ENCODE measurements at regions not wholly inside any gene's neighbourhood (a gene's known extent, or its start where the extent isn't known, plus 50 kb on each side); places are given as distances from the start of the nearest gene placed in this dataset.
A peak's percentile ranks its signal among the peaks of the same experiment; 100 is the strongest.

- Mint-ChIP-seq H3K36me3 (no peaks in the 10 kb centered on the region), H3K4me3 (no peak overlapping the region), H3K9me3 (no peaks in the 10 kb centered on the region), H3K27me3 (ENCODE audit: low read depth) (no peaks in the 10 kb centered on the region), H3K27ac (no peak overlapping the region), H3K4me1 (peaks cover 46% of the 10 kb centered on the region)
- ChIA-PET POLR2A (no interaction called here), CTCF (no interaction called here)
- TF ChIP-seq STAT6 (CRISPR knock-in tag; conservative IDR thresholded peaks at IDR 0.05; ENCODE audit: low read depth) (no peak), RELA (CRISPR knock-in tag; IDR thresholded peaks at IDR 0.05; ENCODE audit: borderline replicate concordance) (no peak), OVOL2 (CRISPR knock-in tag; IDR thresholded peaks at IDR 0.05; ENCODE audit: borderline replicate concordance) (no peak), IRF1 (CRISPR knock-in tag; IDR thresholded peaks at IDR 0.05) (no peak), E2F5 (CRISPR knock-in tag; IDR thresholded peaks at IDR 0.05) (no peak), CDX4 (CRISPR knock-in tag; IDR thresholded peaks at IDR 0.05; ENCODE audit: borderline replicate concordance) (no peak), GTF2I (CRISPR knock-in tag; conservative IDR thresholded peaks at IDR 0.05) (no peak), ZNF671 (CRISPR knock-in tag; IDR thresholded peaks at IDR 0.05) (no peak)
- ATAC-seq (no peak), DNase-seq (ENCODE audit: low spot score) (no peak)
These were observed 170.9 kb upstream of the KLF3 start for GRCh38 chr4:38493066-38493465.

GRCh38 chr4:38495446-38495845 is 168.6 kb upstream of the KLF3 start:
- CTCF ChIA-PET, result no interaction called here
- POLR2A ChIA-PET, result no interaction called here
- ATAC-seq, result peak; percentile 85
- no peaks in the 10 kb centered on the region for H3K9me3 Mint-ChIP-seq
- H3K27me3 Mint-ChIP-seq (ENCODE audit: low read depth), result no peaks in the 10 kb centered on the region
- no peaks in the 10 kb centered on the region for H3K36me3 Mint-ChIP-seq
- no peak for TF ChIP-seq STAT6 (CRISPR knock-in tag; conservative IDR thresholded peaks at IDR 0.05; ENCODE audit: low read depth)
- no peak for TF ChIP-seq PREB (CRISPR knock-in tag; IDR thresholded peaks at IDR 0.05; ENCODE audit: borderline replicate concordance)
- H3K27ac Mint-ChIP-seq, result no peak overlapping the region
- no peak overlapping the region for H3K4me3 Mint-ChIP-seq
- peaks cover 24% of the 10 kb centered on the region for H3K4me1 Mint-ChIP-seq
- DNase-seq (ENCODE audit: low spot score), result peak; percentile 31

- Mint-ChIP-seq H3K27me3 (ENCODE audit: low read depth) (no peaks in the 10 kb centered on the region), H3K36me3 (no peaks in the 10 kb centered on the region), H3K4me3 (no peak overlapping the region), H3K9me3 (no peaks in the 10 kb centered on the region), H3K27ac (no peak overlapping the region), H3K4me1 (peaks cover 10% of the 10 kb centered on the region)
- ChIA-PET POLR2A (interaction anchor here (1.5 kb wide), 1 partner anchor 170 kb away, joined by 4 read pairs; no protein-coding TSS in a partner anchor), CTCF (no interaction called here)
- ATAC-seq (no peak), DNase-seq (ENCODE audit: low spot score) (no peak)
- TF ChIP-seq USF1 (CRISPR knock-in tag; IDR thresholded peaks at IDR 0.05) (no peak), IRF2 (CRISPR knock-in tag; IDR thresholded peaks at IDR 0.05; ENCODE audit: borderline replicate concordance, low read depth) (no peak), E2F4 (CRISPR knock-in tag; IDR thresholded peaks at IDR 0.05; ENCODE audit: borderline replicate concordance, low read depth) (no peak), ETV6 (CRISPR knock-in tag; IDR thresholded peaks at IDR 0.05) (no peak), ZNF281 (CRISPR knock-in tag; IDR thresholded peaks at IDR 0.05) (no peak), OVOL2 (CRISPR knock-in tag; IDR thresholded peaks at IDR 0.05; ENCODE audit: borderline replicate concordance) (no peak), ESRRA (CRISPR knock-in tag; IDR thresholded peaks at IDR 0.05; ENCODE audit: borderline replicate concordance) (no peak), ZMAT4 (CRISPR knock-in tag; IDR thresholded peaks at IDR 0.05) (no peak), SMAD3 (CRISPR knock-in tag; IDR thresholded peaks at IDR 0.05; ENCODE audit: borderline replicate concordance) (no peak)
These were observed 166.9 kb upstream of the KLF3 start for GRCh38 chr4:38497121-38497520.
